Gastroesophageal sphincter (tissue), 4 donors: ENCODE measurements at regions not wholly inside any gene's neighbourhood (a gene's known extent, or its start where the extent isn't known, plus 50 kb on each side); places are given as distances from the start of the nearest gene placed in this dataset.

Experiments used
- ATAC-seq: fragments of 150-250 bp; one replicate; pipeline ENCODE4 v1.9.1; 2016; ENCODE audit warnings: mild to moderate bottlenecking, moderate library complexity
- H3K27ac ChIP-seq, 4 donors: fragments of 200-600 bp; sonication (generic) in 3 of 4; 1 replicate in 3 of 4; 2 replicates in 1 of 4; pipeline ENCODE4 v1.5.1; 2016 to 2019
- H3K27me3 ChIP-seq: fragments of 200-600 bp; sonication (generic); one replicate; pipeline ENCODE4 v1.5.1; 2019
- H3K36me3 ChIP-seq, 2 donors: fragments of 200-600 bp; sonication (generic); one replicate each; pipeline ENCODE4 v1.5.1; 2019; ENCODE audit warnings: control low read depth in 1 of 2
- H3K4me1 ChIP-seq, 3 donors: fragments of 200-600 bp; sonication (generic); 1 replicate in 2 of 3; 2 replicates in 1 of 3; pipeline ENCODE4 v1.5.1; 2016 to 2019; ENCODE audit warnings: control low read depth in 2 of 3
- H3K4me3 ChIP-seq, 2 donors: fragments of 200-600 bp; sonication (generic); one replicate each; pipeline ENCODE4 v1.5.1; 2019; ENCODE audit warnings: mild to moderate bottlenecking in 1 of 2, moderate library complexity in 1 of 2
- H3K9me3 ChIP-seq, 3 donors: fragments of 200-600 bp; sonication (generic); one replicate each; pipeline ENCODE4 v1.5.1; 2017 to 2019; ENCODE audit warnings: control low read depth in 2 of 3
- EP300 ChIP-seq: sonication (generic); formaldehyde crosslinking; IDR thresholded peaks from one replicate; pipeline ENCODE4 v1.6.1; 2017; ENCODE audit warnings: antibody characterized with exemption, mild to moderate bottlenecking
- POLR2A ChIP-seq, 2 donors: fragments of 450-650 bp; IDR thresholded peaks; one replicate each; pipeline ENCODE4 v1.6.1; 2017; ENCODE audit warnings: antibody characterized with exemption in 2 of 2, mild to moderate bottlenecking in 2 of 2, moderate library complexity in 1 of 2
- POLR2AphosphoS5 ChIP-seq: sonication (generic); formaldehyde crosslinking; IDR thresholded peaks from one replicate; pipeline ENCODE4 v1.6.1; 2017; ENCODE audit warnings: antibody characterized with exemption
- WGBS, 2 donors: methylation state at CpG; one replicate each; pipeline ENCODE4 v1.1.5; 2018; ENCODE audit warnings: low coverage in 1 of 2; 5-methylcytosine and 5-hydroxymethylcytosine counted together
- TF ChIP-seq, protein P1 (sequence below), 4 experiments: fragments of 200-600 bp in 2 of 4; fragments of 450-650 bp in 2 of 4; sonication (generic) in 1 of 4; IDR thresholded peaks; one replicate each; pipeline ENCODE4 v1.5.1; 2017 to 2019; ENCODE audit warnings: antibody characterized with exemption in 4 of 4, mild to moderate bottlenecking in 2 of 4, moderate library complexity in 2 of 4

DNA sequence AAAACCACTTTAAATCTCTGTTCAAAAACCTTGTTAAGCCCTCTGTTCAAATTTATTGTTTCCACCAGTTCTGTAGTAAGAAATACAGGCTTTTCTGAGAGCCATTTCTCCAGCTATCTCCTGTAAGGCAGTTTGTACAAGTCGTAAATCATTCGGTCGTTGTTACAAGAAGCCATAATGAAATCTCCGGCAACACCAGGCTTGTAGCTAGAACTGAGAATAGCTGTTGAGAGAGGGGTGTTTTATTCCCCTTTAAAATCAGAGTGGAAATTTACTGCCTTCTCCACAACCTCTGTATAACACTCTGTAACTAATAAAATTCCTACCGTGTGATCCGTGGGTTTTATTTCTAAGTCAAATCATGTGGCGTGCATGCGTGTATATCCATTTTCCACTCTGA lies 335.8 kb upstream of the KAZN start:
- Histone ChIP-seq H3K4me3 (no peak overlapping the region), H3K9me3 (no peaks in the 10 kb centered on the region), H3K27me3 (peaks cover 8% of the 10 kb centered on the region), H3K36me3 (no peaks in the 10 kb centered on the region), H3K27ac (no peak overlapping the region), H3K4me1 (no peaks in the 10 kb centered on the region)
- WGBS, 2 donors, result 73 to 79% methylated on average over 8 of the region's 8 CpGs
- ATAC-seq, result no peak
- TF ChIP-seq POLR2A (IDR thresholded peaks at IDR 0.05), result no peak
- no peak for TF ChIP-seq EP300
- no peak for TF ChIP-seq POLR2AphosphoS5

DNA sequence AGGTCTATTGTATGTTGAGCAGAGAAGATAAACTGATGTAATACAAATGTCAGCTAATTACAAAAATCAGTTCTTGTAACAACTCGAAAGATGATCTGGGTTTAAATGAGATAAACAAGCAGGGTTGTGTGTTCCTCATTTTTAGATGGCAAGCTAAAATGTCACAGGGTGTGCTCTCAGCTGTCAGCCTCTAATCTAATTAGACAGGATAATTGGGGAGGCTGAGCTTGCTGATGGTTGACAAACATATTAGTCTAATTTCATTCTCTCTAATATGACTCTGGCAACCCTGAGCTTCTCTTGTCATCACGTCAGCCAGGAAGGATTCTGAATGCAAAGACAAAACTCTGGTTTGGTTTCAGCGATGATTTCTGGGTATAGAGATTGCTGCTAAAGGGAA lies 335.3 kb upstream of the KAZN start:
- WGBS, 2 donors, result 56 to 60% methylated on average over 3 of the region's 3 CpGs
- no peak for ATAC-seq
- no peaks in the 10 kb centered on the region for H3K9me3 ChIP-seq

DNA sequence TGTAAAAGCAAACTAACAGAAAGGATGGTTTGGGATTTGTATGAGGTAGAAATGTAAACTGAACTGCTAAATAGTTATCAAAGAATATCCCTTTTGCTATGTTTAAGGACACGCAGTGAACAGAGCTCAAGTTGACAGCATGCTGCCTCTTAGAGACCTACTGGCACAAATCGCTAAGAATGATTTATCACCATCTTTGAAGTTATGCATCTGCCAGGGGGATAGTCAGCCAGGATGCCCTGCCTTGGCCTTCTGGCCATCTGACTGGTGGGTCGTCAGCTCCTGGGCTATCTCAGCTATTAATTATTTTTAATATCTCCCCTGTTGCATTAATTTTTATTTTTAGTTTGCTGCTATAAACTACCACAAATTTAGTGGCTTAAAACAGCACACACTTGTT lies 334.8 kb upstream of the KAZN start:
- 50 to 69% methylated on average over 3 of the region's 3 CpGs for WGBS, 2 donors
- ATAC-seq, result no peak

More for the DNA sequence above, 335.3 kb upstream of the KAZN start:
- peaks cover 8% of the 10 kb centered on the region for H3K27me3 ChIP-seq
- H3K4me3 ChIP-seq, result no peak overlapping the region
- no peak overlapping the region for H3K27ac ChIP-seq
- H3K36me3 ChIP-seq, result no peaks in the 10 kb centered on the region
- TF ChIP-seq EP300, result no peak
- TF ChIP-seq POLR2A (IDR thresholded peaks at IDR 0.05), result no peak
- TF ChIP-seq POLR2AphosphoS5, result no peak
- TF ChIP-seq, protein P1, sequence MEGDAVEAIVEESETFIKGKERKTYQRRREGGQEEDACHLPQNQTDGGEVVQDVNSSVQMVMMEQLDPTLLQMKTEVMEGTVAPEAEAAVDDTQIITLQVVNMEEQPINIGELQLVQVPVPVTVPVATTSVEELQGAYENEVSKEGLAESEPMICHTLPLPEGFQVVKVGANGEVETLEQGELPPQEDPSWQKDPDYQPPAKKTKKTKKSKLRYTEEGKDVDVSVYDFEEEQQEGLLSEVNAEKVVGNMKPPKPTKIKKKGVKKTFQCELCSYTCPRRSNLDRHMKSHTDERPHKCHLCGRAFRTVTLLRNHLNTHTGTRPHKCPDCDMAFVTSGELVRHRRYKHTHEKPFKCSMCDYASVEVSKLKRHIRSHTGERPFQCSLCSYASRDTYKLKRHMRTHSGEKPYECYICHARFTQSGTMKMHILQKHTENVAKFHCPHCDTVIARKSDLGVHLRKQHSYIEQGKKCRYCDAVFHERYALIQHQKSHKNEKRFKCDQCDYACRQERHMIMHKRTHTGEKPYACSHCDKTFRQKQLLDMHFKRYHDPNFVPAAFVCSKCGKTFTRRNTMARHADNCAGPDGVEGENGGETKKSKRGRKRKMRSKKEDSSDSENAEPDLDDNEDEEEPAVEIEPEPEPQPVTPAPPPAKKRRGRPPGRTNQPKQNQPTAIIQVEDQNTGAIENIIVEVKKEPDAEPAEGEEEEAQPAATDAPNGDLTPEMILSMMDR (IDR thresholded peaks at IDR 0.05), result no peak
- no peaks in the 10 kb centered on the region for H3K4me1 ChIP-seq

DNA sequence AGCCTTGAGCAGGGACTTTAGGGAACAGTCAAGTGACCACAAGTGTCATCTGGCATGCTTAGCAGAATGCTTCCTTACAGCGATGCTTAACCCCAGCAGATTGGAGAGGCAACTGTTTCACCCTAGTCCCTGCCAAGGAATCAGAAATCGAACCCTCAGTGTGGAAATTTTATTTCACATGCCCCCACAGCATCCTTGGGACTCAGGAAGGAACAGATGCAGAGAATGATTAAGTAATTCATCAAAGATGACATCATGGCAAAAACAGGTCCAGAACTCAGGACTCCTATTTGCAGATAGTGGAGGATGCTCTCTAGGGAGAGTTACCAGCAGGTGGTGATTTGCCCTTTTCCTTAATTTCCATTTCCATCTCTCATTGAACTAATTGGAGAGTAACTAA lies 333.0 kb upstream of the KAZN start:
- H3K4me1 ChIP-seq, result no peaks in the 10 kb centered on the region
- no peaks in the 10 kb centered on the region for H3K9me3 ChIP-seq
- H3K27ac ChIP-seq, result no peak overlapping the region
- no peaks in the 10 kb centered on the region for H3K36me3 ChIP-seq
- H3K4me3 ChIP-seq, result no peak overlapping the region
- ATAC-seq, result no peak
- no peak for TF ChIP-seq EP300
- no peak for TF ChIP-seq POLR2AphosphoS5
- TF ChIP-seq, protein P1 (IDR thresholded peaks at IDR 0.05), result no peak
- peaks cover 5% of the 10 kb centered on the region for H3K27me3 ChIP-seq
- WGBS, 2 donors, result 85% methylated on average over 2 of the region's 2 CpGs; no CpG with 5 or more reads in 1 of the 2 donors

More for the DNA sequence above, 334.8 kb upstream of the KAZN start:
- no peak for TF ChIP-seq POLR2A (IDR thresholded peaks at IDR 0.05)
- Histone ChIP-seq H3K27me3 (peaks cover 8% of the 10 kb centered on the region), H3K27ac (no peak overlapping the region), H3K9me3 (no peaks in the 10 kb centered on the region), H3K4me3 (no peak overlapping the region), H3K4me1 (no peaks in the 10 kb centered on the region), H3K36me3 (no peaks in the 10 kb centered on the region)

DNA sequence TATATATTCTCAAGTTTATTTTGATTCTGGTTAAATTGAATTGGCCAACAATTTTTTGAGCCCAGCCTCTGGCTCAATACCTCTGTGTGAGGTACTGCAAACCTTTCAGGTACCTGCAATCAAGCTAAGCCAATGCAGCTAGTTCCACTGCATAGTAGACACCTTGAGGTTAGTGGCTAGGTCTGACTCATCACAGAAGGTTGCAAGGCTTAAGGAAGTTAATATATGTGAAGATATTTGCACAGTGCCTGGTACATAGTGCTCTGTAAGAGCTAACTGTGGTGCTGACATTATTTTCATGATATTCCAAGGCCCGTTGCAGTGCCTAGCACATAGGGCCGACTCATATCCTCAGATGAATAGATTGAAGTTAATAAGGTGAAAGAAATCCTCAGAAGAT lies 330.5 kb upstream of the KAZN start:
- TF ChIP-seq, protein P1 (IDR thresholded peaks at IDR 0.05), result no peak
- TF ChIP-seq EP300, result no peak
- no peak for TF ChIP-seq POLR2A (IDR thresholded peaks at IDR 0.05)
- no peak for TF ChIP-seq POLR2AphosphoS5
- ATAC-seq, result no peak

DNA sequence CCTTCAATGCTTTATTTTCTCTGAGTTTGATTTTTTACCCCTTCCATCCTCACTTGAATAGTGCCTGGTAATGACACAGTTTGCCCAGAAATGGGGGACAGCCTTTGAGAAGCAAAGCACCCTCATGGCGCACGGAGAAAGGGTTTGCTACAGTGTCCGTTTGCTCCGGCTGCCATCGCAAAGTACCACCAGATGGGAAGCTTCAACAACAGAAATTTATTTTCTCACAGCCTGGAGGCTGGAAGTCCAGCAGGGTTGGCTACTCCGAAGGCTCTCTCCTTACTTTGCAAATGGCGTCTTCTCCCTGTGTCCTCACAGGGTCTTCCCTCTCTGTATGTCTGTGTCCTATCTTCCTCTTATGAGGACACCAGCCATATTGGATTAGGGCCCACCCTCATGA lies 327.7 kb upstream of the KAZN start:
- Histone ChIP-seq H3K4me3 (no peak overlapping the region), H3K27me3 (no peaks in the 10 kb centered on the region), H3K27ac (no peak overlapping the region), H3K4me1 (no peaks in the 10 kb centered on the region), H3K9me3 (peaks cover 0 to 12% (median 0%) of the 10 kb centered on the region in 3 donors), H3K36me3 (no peaks in the 10 kb centered on the region)
- WGBS, 2 donors, result 75% methylated on average over 6 of the region's 7 CpGs; no CpG with 5 or more reads in 1 of the 2 donors
- TF ChIP-seq, protein P1 (IDR thresholded peaks at IDR 0.05), result no peak
- TF ChIP-seq EP300 (no peak), POLR2AphosphoS5 (no peak), POLR2A (IDR thresholded peaks at IDR 0.05) (no peak)
- no peak for ATAC-seq

More for the DNA sequence above, 330.5 kb upstream of the KAZN start:
- Histone ChIP-seq H3K4me3 (no peak overlapping the region), H3K27ac (no peak overlapping the region), H3K27me3 (no peaks in the 10 kb centered on the region), H3K36me3 (no peaks in the 10 kb centered on the region), H3K9me3 (peaks cover 0 to 12% (median 0%) of the 10 kb centered on the region in 3 donors), H3K4me1 (no peaks in the 10 kb centered on the region)
- WGBS, 2 donors, result 65% methylated on average over 2 of the region's 2 CpGs; no CpG with 5 or more reads in 1 of the 2 donors
